A549 (cell line): ENCODE measurements at regions not wholly inside any gene's neighbourhood (a gene's known extent, or its start where the extent isn't known, plus 50 kb on each side); places are given as distances from the start of the nearest gene placed in this dataset.

Experiments
- HDAC2 ChIP-seq: fragments of 200-600 bp; sonication (generic); IDR thresholded peaks from 2 replicates; pipeline ENCODE4 v1.6.1; 2016
- POLR2A ChIP-seq: IDR thresholded peaks from 2 replicates; pipeline ENCODE4 v1.6.1; 2012; ENCODE audit warnings: mild to moderate bottlenecking, low read length
- RARB ChIP-seq: fragments of 250-450 bp; sonication (Bioruptor Pico); IDR thresholded peaks from 2 replicates; pipeline ENCODE4 v1.8.0; 2021; ENCODE audit warnings: mild to moderate bottlenecking, moderate library complexity
- TF ChIP-seq, protein P1 (sequence below): fragments of >200 bp; sonication (Bioruptor Twin); formaldehyde crosslinking; IDR thresholded peaks from 3 replicates; pipeline ENCODE4 v1.5.1; 2016

DNA sequence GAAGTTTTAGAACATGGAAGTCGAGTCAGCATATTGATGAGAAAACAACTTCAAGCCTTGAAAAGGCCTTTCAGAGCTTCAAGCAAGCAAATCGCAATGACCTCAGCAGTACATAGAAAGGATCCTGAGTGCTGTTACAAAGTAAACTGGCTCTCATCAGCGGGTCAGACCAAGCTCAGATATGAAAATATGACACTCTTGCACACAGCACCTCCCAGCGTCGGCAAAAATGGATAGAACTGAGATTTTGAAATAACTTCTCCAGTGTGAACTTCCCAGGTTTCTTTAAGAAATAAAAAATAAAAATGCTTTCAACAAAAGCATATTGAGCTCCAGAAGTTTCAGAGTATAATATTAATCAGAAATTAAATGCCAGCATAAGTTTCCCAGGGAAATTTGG, 296.9 kb downstream of the FBXO15 start:
- no peak for TF ChIP-seq HDAC2
- TF ChIP-seq, protein P1, sequence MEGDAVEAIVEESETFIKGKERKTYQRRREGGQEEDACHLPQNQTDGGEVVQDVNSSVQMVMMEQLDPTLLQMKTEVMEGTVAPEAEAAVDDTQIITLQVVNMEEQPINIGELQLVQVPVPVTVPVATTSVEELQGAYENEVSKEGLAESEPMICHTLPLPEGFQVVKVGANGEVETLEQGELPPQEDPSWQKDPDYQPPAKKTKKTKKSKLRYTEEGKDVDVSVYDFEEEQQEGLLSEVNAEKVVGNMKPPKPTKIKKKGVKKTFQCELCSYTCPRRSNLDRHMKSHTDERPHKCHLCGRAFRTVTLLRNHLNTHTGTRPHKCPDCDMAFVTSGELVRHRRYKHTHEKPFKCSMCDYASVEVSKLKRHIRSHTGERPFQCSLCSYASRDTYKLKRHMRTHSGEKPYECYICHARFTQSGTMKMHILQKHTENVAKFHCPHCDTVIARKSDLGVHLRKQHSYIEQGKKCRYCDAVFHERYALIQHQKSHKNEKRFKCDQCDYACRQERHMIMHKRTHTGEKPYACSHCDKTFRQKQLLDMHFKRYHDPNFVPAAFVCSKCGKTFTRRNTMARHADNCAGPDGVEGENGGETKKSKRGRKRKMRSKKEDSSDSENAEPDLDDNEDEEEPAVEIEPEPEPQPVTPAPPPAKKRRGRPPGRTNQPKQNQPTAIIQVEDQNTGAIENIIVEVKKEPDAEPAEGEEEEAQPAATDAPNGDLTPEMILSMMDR: no peak
- no peak for TF ChIP-seq RARB (CRISPR knock-in tag)
- no peak for TF ChIP-seq POLR2A
